SHP77 (cell line): ENCODE measurements at regions not wholly inside any gene's neighbourhood (a gene's known extent, or its start where the extent isn't known, plus 50 kb on each side); places are given as distances from the start of the nearest gene placed in this dataset.
A peak's percentile ranks its signal among the peaks of the same experiment; 100 is the strongest.
"Not testable (repeated sequence)": the region's sequence is repeated elsewhere in the genome, so short reads cannot be mapped to it uniquely, and the experiment has no call there.

Source experiments
- DNase-seq, 2 experiments: peaks; one replicate each; lab custom pipeline; 2025; lab: John Stamatoyannopoulos, UW

DNA sequence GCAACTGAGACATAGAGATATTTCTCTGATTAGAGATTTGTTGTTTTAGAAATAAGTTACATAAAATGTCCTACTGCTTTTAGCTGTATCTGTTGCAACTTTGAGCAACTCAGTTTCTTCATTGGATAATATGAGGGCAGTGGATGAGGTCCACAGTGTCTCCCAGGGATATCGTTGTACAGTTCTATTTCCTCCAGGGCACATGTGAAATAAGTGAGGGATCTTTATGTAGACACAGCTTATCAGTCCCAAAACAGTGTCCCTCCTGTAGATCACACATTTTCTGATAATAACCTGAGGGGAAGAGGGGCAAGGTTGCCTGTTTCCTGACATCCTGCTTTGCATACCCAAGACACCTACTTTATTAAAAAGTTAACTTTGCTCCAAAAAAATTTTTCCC is 1231.2 kb upstream of the ZEB2 start:
- DNase-seq: no peak

DNA sequence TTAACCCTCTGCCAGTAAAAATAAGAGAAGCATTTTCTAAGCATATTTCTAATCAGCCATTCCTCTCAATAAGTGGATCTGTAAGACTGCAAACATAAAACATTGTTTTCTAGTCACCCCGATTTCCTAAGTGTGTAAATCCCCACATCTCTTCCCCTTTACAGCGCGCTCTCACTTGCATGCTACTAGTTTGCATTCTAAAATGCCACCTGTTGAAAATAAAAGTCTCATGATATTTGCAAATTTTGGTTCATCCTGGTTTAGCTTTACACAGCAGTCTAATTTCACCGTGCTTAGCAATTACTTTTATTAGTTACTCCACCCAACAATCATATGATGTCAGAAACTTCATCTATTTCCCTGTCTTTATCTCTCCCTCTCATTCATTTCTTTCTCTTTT is 1230.7 kb upstream of the ZEB2 start:
- no peak for DNase-seq

DNA sequence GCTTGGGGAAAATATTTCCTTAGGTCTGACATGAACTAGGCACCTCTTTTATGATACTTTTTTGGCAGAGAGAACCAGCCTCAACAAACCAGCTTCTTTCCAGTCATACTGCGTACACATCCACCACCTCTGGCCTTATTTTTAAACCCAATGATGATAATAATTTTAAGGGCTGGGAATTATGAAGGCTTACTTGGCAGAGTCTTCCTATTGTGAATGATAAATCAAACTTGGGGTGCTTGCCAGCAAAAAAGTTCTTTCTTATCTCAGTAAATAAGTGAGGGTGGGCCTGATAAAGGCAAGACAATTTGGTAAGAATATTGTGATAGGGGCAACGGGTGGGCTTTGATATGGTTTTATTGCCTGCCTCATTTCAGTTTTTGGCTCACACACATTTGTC is 1230.2 kb upstream of the ZEB2 start:
- no peak for DNase-seq

DNA sequence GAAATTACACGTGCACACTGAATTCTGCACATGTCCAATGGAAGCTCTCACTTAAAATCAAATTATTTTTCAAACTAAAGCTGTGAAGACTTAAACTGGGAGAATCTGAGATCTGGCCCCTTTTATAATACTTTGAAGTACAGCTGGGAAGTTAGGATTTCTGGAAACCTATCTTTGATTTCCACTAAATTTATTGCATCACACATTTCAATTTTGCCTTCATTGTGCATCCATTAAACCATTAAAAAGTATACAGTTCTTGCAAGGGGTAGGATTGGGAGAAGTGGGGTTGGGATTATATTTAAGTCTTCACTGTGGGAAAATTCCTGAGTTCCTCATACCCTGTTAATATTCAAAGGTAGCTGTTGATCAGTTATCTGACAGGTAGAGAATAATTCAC is 1229.6 kb upstream of the ZEB2 start:
- no peak for DNase-seq

DNA sequence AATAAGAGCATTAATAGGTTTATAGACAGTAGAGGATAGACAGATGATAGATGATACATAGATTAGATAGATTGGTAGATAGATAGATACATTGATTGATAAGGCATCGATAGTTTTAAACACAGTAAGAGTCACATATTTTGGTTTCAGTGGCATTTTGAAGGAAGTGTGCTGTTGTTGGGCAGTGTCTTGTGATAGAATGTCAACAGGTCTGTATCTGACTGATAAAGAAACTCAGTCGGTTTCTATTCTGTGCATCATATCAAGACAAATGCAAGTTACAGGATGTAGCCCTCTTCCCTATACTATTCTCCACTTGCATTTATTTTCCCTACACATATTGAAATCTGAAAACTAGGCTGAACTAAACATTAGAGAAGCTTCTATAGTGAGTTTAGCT is 1229.0 kb upstream of the ZEB2 start:
- no peak for DNase-seq

DNA sequence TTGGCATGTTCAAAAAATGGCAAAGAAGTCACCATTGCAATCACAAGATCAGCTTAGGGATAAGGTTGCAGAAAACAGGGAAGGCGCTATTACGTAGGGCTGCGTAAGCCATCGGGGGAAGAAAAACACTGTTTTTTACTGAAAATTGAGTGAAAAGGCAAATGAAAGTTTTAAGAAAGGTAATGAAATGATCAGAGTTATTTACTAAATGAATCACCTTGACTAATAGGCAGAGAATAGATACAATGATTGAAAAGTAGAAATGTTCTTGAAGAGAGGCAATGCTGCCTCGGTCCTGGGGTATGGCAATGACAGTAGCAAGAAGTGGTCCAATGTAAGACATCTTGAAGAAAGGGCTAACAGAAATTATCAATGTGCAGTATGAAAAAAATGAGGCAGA is 1227.8 kb upstream of the ZEB2 start:
- no peak for DNase-seq

DNA sequence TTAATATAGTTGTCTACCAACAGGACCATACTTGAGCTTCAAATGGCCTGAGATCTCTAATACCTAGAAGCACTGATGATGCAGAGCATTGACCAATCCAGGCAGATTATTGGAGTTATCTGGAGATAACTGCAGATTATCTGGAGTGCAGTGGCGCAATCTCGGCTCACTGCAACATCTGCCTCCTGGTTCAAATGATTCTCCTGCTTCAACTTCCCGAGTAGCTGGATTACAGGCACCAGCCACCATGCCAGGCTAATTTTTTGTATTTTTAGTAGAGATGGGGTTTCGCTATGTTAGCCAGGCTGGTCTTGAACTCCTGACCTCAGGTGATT is 1225.4 kb upstream of the ZEB2 start:
- DNase-seq: not testable (repeated sequence)

DNA sequence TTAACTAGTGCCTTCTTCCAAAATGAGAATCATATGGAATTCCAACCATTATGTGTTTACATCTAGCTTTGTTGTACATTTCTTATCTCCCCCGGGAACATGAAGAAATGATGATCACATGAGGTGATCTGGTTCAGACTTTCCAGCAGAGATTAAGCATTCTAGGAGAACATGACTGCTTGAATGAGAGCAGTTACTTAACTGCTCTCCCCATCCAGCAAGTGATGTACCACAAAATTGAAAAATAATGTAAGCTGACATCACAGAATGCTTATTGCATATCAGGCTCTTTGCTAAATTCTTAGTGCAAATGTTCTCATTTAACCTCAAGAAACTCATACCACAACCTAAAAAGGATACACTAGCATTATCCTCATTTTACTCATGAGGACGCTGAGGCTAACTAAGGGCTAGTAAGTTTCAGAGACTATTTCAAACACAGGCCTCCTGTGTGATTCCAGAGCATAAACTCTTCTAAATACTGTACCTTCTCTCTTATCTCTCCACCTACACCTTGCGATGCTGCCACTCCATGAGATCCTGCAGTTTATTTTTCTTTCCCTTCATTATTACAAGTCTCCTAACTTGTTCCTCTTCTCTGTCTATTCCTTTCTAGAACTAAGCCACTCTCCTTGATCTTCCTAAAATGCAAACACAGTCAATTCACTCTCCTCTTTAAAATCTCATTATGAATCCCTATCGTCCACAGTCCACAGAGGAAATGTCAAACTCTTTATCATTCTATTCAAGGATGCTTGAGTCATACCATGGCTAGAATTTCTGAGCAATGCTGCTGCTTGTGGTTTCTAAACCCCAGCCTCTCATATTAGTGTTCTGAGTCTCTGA is 1224.8 kb upstream of the ZEB2 start:
- DNase-seq: no peak

DNA sequence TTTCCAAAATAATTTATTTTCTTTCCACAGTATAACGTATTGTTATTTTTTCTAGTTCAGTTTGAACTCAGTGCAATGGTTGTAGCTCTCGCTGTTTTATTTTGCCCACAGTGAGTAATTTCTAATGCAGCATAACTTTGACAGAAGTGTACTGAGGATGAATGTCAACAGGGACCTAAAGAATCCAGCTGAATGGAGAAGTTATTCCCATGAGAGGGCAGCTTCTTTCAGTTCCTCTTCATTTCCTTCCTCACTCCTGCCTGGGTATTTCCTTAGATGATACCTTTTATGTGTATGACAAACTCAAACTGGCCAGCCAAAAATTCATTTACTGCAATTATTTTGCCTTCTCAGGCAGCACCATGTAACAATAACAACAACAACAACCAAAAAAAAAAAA is 1223.1 kb upstream of the ZEB2 start:
- no peak for DNase-seq

DNA sequence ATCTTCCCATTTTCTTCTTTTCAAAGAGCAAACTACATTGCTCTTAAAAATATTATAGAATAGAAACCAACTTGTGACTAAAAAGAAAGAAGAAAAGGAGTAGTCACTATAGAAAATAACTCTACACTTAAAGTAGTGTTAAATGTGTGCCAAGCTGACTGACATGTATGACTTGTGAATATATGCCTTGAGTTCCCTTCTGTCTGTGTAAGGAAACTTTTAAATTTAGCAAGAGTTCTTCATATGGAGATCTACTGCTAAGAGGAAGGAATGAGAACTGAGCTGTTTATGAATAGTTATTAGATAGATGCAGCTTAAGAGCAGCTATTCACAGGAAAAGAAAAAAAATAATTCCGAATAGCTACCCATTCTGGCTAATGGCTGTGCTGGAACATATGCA is 1221.7 kb upstream of the ZEB2 start:
- no peak for DNase-seq

DNA sequence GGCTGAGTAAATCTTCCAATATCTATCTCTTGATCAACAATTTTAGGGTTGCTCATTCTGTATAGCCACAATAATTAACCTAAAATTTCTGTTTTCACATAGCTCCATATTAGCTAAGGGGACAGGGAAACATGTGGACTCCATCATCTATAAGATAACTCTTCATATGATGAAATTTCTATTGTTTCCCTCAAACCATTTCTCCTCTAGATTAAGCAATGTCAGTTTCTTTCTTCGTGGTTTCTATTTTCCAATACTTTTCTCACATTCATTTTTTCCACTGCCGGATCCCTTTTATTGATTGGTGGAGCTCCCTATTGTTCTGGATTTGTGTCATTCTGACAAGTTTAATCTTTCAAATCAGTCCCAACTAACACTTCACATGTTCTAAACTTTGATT is 1221.3 kb upstream of the ZEB2 start:
- DNase-seq: no peak

DNA sequence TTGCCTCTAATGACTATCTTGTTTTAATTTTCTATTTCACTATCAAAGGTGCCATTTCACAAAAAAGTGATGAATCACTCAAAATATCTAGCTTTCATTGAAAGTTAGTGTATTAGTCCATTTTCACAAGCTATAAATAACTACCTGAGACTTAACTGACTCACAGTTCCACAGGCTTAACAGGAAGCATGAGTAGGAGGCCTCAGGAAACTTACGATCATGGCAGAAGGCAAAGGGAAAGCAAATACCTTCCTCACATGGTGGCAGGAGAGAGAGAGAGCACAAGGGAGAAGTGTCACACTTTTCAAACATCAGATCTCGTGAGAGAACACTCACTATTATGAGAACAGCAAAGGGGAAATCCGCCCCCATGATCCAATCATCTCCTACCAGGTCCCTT is 1220.4 kb upstream of the ZEB2 start:
- no peak for DNase-seq

DNA sequence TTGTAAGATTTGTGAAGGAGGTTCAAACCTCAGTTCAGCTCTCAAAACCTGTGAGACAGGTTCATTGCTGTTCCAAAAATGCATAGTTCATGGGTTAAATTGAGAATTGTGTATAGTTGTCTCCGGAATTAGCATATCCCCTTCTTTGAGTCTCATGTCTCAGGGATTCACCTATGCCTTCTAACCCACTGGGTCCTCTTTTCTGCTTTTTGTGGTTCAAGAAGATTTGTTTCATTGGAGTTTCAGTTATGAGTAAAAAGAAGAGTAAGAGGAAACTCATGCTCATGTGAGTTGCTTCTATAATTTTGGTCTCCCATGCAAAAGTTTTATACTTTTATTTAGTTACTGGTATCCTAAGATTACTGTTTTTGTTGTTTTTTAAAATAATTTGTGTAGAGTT is 1219.8 kb upstream of the ZEB2 start:
- DNase-seq: no peak

DNA sequence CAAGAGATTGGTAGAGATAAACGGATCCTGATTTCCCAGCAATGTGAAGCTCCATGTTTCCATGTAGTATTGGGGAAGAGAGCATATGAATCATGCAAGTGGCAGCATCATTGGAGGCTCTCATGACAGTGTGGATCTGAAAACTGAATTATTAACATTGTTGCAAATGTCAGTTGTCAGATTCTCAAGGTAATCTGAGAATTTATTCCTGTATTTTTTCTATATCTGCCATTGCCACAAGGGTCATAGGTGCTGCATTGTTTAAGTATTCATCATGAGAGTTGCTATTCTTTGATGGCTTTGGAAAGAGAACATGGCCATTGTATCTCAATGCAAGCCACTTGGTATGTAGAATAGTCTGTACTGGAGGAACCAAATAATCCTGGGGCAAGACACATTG is 1217.0 kb upstream of the ZEB2 start:
- no peak for DNase-seq

DNA sequence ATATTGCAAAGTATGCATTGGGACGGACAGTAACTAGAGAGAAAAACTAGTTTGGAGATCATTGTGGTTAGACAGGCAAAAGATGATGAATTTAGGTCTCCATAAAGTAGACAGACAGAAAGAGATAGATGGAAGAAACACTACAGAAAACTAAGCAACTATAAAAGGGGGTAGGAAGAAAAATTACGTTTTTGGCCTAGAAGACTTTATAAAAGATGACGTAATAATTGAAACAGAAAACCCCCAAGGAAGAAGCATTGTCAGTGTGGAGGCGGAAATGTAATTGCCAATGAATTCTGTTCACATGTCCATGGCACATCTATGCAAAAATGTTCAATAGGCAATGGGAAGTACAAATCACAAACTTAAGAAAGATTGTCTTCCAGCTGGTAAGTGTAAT is 1211.5 kb upstream of the ZEB2 start:
- DNase-seq: no peak

DNA sequence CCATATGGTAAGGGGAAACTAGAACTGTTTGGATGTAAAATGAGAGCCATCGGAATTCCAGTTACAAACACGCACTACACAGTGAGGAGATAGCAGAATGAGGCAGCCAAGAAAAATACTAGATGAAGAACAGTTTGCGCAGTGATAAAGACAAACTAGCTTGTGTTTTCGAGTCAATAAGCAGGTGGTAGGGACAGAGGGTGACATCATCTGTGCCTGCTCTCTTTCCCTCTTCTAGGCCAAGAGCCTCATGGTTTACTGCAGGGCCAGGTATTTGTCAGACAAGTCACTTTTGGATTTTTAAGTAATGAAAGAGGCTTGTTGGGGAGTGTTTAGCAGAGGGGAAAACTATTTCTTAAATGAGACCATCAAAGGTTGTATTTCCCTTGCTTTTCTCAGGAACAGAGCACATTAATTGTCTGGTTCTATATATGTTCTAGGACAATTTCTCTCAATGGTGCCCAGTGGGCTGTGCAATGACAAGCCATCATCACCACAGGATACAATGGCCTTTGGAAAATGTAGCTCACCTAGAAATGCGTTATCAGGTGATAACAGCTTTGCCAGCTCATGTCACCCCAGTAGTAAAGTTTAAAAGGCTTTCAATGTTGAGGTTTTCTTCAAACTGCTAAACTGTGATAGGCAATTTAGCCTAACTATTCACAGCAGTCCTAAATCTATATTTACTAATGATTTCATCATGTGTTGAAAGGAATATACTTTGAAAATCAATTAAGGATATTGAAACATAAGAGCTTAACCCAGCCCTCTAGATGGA is 1210.3 kb upstream of the ZEB2 start:
- peak; percentile 2 to 20 for DNase-seq

DNA sequence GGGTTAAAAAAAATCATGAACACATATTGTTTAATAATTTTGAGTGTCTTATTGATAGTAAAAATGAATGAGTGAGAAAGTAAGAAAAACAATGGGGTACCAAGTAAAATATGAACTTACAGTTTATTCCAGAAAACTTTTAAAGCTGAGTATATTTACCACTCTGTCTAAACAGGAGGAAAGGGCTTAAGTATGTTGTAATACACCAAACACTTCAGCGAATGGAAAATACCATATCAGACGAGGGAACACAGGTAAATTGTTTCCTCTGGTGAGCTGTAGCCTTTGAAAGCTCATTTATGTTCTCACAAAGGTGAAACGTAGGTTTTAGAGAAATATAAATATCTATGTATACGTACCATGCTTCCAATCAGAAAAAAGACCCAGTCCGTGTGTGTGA is 1209.6 kb upstream of the ZEB2 start:
- DNase-seq: no peak

DNA sequence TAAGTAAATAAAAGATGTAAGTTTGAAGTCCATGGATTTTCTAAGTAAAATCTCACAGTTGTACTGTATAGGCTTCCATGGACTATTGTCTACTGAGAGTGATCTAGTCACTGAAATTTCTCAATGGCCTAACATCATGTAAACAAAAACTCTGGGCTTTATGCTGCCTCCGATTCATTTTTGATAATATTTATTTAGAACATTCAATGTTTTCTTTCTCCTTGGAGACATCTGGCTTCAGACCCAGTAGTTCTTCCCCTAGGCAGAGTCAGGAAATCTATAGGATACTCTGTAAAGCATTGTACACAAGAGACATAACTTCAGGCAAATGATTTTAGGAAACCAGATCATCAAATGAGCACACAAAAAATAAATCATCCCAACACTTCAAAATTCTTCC is 1208.6 kb upstream of the ZEB2 start:
- no peak for DNase-seq

DNA sequence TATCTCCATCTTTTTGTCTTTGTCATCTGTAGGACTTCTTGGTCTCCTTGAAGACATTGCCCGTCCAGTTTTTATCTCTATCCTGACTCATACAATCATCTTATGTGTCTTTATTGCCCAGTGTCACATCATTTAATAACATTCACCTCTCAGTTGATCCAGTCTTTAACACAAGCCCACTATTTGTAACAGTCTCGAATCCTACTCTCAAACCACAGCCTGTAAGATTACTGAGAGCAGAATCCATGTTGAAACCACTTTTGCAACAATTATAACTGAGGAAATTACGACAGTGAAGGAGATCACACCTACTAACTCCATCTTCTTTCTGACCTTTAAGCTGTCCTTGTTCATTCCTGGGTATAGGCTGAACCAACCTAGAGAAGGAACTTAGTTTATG is 1206.0 kb upstream of the ZEB2 start:
- DNase-seq: no peak

DNA sequence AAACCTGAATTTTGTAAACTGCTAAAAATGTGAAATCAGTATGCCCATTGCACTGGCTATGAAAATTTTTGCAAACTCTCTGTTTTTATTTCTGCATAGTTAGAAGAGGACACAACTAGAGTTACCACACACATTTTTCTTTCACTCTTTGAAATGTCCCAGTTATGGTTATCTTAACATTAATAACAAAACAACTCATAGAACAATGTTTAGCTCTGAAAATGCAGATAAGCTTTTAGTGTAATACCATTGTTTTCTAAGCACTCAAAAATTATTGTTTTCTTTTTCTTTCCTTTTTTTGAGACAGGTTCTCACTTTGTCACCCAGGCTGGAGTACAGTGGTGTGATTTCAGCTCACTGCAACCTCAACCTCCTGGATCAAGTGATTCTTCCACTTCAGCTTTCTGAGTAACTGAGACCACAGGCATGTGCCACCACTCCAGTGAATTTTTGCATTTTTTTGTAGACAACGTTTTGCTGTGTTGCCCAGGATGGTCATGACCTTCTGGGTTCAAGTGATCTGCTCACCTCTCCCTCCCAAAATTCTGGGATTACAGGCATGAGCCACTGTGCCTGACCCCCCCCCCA is 1204.5 kb upstream of the ZEB2 start:
- no peak for DNase-seq

DNA sequence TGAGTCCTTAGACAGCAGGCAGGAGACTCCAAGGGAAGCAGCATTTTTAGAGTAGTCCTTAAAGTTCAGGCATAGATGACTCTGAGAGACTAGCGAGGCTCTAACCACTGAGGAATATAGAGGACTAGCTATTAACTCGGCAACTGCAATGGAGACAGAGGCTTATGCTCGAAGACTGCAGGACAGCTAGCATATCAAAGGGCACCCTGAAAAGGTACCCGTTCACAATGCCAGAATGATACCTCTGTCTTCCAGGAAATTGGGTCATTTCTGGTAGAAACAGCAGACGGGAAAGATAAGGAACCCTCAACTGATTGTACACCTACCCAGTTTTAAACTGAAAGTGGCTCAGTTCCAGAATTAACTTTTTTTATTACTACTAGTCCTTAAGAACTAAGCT is 1204.0 kb upstream of the ZEB2 start:
- DNase-seq: no peak

DNA sequence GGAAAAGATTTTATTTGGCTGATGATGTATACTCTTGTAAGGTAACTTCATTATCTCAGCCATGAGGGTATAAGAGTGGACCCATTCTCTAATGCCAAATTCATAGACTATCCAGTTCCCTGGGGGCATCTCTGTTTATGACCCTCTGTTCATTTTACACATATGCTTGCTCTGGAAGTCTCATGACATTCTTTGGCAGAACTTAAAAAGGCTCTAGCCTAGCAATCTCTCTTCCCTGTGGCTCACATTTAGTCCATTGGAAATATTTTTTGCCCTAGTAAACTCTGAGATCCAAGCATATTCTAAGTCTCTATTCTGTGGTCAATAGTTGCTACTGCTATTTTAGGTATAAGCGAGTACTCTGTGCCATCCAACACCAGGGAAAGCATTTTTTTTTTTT is 1201.8 kb upstream of the ZEB2 start:
- DNase-seq: no peak

DNA sequence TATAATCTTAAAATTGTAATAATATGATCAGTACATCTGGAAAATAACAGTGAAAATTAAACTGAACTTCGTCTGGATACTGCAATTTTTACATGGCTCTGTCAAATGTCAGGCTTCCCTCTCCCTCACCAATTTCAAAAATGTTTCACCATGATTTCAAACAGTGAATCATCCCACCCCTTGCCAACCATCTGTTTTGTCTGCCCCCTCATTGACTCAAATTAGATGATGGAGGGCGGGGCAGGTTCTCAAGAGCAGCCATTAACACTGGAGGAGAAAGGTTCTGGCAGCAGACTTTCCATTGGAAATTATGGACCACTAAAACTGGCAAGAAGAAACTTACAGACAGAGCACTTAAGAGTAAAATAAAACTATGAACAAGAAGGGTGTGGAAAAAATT is 1195.7 kb upstream of the ZEB2 start:
- DNase-seq: no peak
